VCaP (cell line): ENCODE measurements at regions not wholly inside any gene's neighbourhood (a gene's known extent, or its start where the extent isn't known, plus 50 kb on each side); places are given as distances from the start of the nearest gene placed in this dataset.
"Not testable (repeated sequence)": the region's sequence is repeated elsewhere in the genome, so short reads cannot be mapped to it uniquely, and the experiment has no call there.

Experiments used
- H3K27ac ChIP-seq: fragments of 450-650 bp; 2 replicates; pipeline ENCODE4 v1.5.1; 2017
- TF ChIP-seq, protein P1 (sequence below): fragments of 450-650 bp; conservative IDR thresholded peaks from 2 replicates; pipeline ENCODE4 v1.5.1; 2017; ENCODE audit warnings: mild to moderate bottlenecking, moderate library complexity

- TF ChIP-seq, protein P1, sequence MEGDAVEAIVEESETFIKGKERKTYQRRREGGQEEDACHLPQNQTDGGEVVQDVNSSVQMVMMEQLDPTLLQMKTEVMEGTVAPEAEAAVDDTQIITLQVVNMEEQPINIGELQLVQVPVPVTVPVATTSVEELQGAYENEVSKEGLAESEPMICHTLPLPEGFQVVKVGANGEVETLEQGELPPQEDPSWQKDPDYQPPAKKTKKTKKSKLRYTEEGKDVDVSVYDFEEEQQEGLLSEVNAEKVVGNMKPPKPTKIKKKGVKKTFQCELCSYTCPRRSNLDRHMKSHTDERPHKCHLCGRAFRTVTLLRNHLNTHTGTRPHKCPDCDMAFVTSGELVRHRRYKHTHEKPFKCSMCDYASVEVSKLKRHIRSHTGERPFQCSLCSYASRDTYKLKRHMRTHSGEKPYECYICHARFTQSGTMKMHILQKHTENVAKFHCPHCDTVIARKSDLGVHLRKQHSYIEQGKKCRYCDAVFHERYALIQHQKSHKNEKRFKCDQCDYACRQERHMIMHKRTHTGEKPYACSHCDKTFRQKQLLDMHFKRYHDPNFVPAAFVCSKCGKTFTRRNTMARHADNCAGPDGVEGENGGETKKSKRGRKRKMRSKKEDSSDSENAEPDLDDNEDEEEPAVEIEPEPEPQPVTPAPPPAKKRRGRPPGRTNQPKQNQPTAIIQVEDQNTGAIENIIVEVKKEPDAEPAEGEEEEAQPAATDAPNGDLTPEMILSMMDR, result no peak
- no peak overlapping the region for H3K27ac ChIP-seq
These were observed 411.6 kb downstream of the RND3 start for GRCh38 chr2:150075831-150076230.

DNA sequence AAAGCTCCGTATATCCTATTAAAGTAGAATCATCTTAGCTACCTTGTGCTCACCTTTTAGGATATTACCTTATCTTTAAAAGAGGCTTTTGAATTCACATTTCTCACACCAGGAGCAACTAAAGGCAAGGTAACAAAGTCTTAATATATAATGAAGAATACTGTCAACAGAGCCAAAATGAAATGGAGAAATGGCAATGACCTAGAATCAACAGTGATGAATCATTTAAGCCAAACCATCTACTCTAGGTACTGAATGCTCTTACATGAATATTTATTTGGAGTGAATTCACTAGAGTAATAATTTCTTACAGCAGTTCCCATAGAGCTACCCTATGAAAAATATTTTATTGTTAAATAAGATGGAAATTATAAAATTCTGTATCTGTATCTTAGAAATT, 421.0 kb downstream of the RND3 start:
- TF ChIP-seq, protein P1, result no peak
- no peak overlapping the region for H3K27ac ChIP-seq

DNA sequence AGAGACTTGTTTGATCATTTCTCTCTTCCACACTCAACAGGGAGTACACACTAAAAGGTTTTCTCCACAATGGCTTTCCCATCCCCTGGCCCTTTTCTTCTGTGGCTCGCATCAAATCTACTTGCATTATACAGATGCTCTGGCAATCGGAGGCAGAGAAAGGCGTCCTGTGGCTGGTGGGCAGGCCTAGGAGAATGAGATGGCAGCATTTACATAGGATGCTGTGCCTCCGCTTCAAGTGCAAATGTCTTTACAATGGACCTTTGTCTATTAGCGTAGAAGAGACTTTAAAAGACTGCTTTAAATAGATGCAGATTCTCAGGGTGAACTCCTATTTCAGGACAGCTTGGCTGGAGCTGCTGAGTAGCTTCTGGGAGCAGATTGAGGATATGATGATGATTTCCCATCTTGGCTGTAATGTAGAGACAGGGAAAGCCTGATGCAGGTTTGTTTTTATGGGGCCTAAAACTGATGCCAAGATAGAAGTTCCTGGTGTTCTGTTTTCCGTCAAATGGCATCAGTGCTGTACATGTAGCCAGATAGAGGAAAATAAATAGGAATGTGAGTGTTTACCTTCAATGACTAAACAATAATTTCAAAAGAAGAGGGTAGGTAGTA, 423.4 kb downstream of the RND3 start:
- TF ChIP-seq, protein P1, result no peak
- no peak overlapping the region for H3K27ac ChIP-seq

GRCh38 chr2:150063432-150063889, 424.0 kb downstream of the RND3 start:
- no peak overlapping the region for H3K27ac ChIP-seq
- TF ChIP-seq, protein P1, result no peak

- no peak overlapping the region for H3K27ac ChIP-seq
- TF ChIP-seq, protein P1, result no peak
These were observed 425.1 kb downstream of the RND3 start for GRCh38 chr2:150062416-150062815.

GRCh38 chr2:150060341-150060740, 427.1 kb downstream of the RND3 start:
- TF ChIP-seq, protein P1, result no peak
- H3K27ac ChIP-seq, result no peak overlapping the region

GRCh38 chr2:150059676-150060075, 427.8 kb downstream of the RND3 start:
- H3K27ac ChIP-seq, result not testable (repeated sequence)

DNA sequence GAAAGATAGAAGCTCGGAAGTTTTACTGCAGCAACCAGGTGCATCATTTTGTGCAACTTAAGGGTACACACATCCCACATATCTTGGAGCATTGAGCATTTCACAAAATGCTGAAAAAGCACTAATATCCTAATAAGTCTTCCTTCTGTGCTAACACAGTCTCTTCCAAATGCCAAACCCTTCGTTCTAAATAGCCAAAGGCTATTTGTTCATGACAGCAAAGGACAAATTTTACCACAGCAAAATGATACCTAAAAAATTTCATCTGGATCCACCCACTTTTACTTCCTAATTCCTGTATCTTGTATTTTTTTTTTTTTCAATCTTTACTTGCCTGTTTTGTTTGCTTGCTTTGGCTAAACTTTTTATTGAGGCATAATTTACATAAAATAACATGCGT, 435.0 kb downstream of the RND3 start:
- H3K27ac ChIP-seq, result no peak overlapping the region
- TF ChIP-seq, protein P1, result no peak
